HFF-Myc (cell line): ENCODE measurements at regions not wholly inside any gene's neighbourhood (a gene's known extent, or its start where the extent isn't known, plus 50 kb on each side); places are given as distances from the start of the nearest gene placed in this dataset.
"Not testable (repeated sequence)": the region's sequence is repeated elsewhere in the genome, so short reads cannot be mapped to it uniquely, and the experiment has no call there.

Experiments
- DNase-seq: peaks from one replicate; pipeline ENCODE4 v3.0.0-alpha.2; 2011; ENCODE audit warnings: low read depth; ENCODE audit errors: extremely low read depth
- H3K4me3 ChIP-seq: replicated peaks from 2 replicates; pipeline ENCODE4 v1.5.1; 2011; ENCODE audit warnings: low read depth, mild to moderate bottlenecking, control low read depth, low read length
- TF ChIP-seq, protein P1 (sequence below): IDR thresholded peaks from 2 replicates; pipeline ENCODE4 v1.5.1; 2012; ENCODE audit warnings: mild to moderate bottlenecking, low read depth, low read length, control low read depth; ENCODE audit errors: missing control alignments

DNA sequence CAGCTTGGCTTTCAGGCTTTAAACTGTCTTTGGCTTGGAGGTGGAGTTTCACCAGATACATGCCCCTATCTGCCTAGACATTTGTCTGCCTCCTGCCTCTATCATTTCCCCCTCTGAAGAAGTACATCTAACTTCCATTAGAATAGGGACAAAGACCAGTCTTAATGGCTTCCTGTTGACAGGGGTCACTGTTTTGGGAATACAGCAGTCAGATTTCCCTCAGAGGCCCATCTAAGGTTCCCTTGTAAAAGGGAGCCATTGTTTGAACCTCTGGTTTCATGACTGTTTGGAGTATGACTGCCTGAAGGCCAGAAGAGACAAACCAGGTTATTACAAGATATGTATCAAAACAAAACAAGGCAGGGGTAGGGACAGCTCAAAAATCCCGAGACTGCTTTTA lies 665.7 kb upstream of the GJE1 start:
- no peak overlapping the region for H3K4me3 ChIP-seq
- TF ChIP-seq, protein P1, sequence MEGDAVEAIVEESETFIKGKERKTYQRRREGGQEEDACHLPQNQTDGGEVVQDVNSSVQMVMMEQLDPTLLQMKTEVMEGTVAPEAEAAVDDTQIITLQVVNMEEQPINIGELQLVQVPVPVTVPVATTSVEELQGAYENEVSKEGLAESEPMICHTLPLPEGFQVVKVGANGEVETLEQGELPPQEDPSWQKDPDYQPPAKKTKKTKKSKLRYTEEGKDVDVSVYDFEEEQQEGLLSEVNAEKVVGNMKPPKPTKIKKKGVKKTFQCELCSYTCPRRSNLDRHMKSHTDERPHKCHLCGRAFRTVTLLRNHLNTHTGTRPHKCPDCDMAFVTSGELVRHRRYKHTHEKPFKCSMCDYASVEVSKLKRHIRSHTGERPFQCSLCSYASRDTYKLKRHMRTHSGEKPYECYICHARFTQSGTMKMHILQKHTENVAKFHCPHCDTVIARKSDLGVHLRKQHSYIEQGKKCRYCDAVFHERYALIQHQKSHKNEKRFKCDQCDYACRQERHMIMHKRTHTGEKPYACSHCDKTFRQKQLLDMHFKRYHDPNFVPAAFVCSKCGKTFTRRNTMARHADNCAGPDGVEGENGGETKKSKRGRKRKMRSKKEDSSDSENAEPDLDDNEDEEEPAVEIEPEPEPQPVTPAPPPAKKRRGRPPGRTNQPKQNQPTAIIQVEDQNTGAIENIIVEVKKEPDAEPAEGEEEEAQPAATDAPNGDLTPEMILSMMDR: no peak
- DNase-seq: no peak

DNA sequence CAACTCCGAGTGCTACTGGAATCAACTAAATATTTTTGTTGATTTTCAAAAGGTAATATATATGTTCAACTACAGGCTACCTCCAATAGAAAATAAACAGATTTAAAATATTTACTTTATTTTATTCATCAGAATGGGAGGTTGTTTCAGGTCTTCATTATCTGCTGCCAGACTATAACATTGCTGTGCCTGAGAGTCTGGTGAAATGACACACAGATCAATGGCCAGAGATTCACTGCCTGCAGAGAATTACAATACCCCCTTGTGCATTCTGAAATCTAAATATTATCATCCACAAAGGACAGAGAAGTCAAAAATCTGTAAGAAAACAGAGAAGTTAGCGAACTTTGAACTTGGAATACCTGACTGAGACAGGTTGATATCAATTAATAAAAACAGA lies 667.8 kb upstream of the GJE1 start:
- H3K4me3 ChIP-seq: no peak overlapping the region
- no peak for DNase-seq
- TF ChIP-seq, protein P1: no peak

DNA sequence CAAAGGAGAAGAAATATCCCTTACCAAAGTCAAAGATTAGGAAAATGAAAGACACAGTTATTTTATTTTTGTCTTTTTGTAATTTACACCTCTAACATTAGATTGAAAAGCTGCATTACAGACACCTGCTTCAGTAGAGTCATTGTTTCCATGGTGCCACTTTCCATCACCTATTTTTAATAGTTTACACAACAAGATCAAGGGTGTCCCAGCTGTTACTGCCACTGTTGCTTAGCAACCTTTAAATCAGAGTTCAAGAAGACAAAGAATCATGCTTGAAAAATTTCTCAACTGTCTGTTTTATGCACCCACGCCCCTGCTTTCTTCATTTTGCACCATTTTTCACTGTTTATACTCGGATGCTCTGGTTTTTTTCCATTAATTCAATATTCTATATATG lies 668.2 kb upstream of the GJE1 start:
- H3K4me3 ChIP-seq: no peak overlapping the region
- no peak for DNase-seq
- TF ChIP-seq, protein P1: no peak

DNA sequence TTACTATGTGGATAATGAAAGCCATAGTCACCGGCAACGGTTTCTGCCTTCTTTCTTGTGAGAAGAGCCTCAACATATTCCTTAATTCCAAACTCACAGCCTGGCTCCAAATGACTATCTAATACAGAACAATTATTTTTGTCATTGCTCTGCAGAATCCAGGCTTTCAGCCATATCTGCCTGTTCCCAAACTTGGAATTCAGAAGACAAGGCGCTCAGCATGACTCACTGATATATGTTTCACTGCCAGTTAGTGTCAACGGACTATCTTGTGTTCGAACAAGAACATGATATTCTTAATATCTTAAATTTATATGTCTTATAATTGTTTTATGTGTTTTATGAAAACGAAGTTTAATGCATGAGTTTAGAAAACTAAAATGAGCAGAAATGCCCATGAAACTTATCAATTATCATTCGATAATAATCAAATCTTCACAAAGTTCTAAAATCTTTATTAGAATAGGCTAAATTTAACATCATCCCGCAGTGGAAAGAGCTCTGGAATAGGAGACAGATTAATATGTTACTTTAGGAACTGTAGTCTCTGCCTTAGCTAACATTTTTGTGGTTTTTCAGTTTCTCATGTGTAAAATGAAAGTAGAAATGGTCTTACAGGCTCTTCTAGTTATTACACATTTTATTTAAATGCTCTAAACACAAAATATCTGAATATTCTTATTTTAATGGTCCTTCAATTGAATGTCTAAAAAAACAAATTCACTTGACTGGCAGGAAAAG lies 669.3 kb upstream of the GJE1 start:
- no peak for DNase-seq
- H3K4me3 ChIP-seq: no peak overlapping the region
- TF ChIP-seq, protein P1: no peak

DNA sequence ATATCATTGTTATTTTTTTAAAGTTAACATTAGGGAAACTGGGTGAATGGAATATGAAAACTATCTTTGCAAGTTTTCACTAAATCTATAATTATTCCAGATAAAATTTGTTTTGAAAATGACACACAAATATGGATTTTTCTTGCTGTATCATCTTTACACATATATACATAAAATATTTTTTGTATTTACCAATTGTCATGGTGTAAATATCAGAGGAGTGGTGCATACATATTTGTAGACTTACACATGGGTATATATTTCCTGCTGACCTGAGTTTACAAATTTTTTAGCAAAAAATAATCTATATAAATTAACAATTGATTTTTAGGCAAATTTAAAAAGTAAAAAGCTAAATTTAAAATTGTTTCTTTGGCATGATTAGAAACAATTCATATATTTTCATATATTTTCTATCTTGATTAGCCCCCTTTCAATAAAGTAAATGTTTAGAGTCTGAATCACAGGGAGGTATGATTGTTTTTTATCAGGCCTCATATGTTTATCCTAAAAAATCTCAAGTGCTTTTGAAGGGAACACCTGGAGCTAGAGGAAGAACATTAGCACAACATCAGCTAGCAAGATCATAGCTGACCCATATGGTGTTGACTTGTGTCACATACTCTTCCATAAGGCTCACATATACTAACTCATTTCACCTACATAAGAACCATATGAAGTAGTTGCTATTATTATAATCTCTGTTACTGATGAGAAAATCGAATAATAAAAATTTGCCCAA lies 671.8 kb upstream of the GJE1 start:
- no peak for DNase-seq
- no peak overlapping the region for H3K4me3 ChIP-seq
- TF ChIP-seq, protein P1: no peak

DNA sequence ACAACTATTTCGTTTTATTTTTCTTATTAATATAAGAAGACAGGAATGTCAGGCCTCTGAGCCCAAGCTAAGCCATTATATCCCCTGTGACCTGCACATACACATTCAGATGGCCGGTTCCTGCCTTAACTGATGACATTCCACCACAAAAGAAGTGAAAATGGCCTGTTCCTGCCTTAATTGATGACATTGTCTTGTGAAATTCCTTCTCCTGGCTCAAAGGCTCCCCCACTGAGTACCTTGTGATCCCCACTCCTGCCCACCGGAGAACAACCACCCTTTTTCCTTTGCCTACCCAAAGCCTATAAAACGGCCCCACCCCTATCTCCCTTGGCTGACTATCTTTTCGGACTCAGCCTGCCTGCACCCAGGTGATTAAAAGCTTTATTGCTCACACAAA lies 672.5 kb upstream of the GJE1 start:
- H3K4me3 ChIP-seq, DNase-seq: not testable (repeated sequence)

DNA sequence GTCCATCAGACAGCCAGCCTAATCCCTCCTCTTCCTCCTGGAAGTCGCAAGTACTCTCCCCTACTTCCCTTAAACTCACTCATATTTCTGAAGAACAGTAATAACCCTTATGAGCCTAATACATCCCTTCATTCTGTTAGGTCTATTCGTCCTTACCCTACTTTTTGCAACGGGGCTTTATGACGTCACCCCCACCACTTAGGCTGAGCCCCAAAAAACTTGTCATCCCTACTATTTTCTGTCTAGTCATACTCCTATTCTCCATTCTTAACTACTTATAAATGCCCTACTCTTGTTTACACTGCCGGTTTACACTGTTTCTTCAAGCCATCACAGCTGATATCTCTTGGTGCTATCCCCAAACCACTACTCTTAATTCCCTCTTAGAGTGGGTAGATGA lies 674.7 kb upstream of the GJE1 start:
- DNase-seq: not testable (repeated sequence)

DNA sequence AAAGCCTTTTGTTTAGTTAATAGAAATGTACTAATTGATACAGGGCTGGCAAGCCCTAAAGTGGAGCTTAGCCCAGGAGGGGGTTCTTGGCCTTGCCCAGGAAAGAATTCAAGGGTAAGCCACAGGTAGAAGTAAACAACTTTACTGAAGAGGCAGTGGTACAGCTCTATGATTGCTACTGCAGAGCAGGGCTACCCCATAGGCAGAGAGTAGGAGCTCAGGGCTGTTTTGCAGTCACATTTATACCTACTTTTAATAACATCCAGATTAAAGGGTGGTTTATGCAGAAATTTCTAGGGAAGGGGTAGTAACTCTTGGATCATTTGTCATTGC lies 680.4 kb upstream of the GJE1 start:
- no peak for DNase-seq
- TF ChIP-seq, protein P1: no peak

More for the DNA sequence above, 674.7 kb upstream of the GJE1 start:
- not testable (repeated sequence) for H3K4me3 ChIP-seq

More for the DNA sequence above, 680.4 kb upstream of the GJE1 start:
- H3K4me3 ChIP-seq: no peak overlapping the region
